KMS-11 (cell line): ENCODE measurements at regions not wholly inside any gene's neighbourhood (a gene's known extent, or its start where the extent isn't known, plus 50 kb on each side); places are given as distances from the start of the nearest gene placed in this dataset.

Experiments
- H2AFZ ChIP-seq: fragments of 200-600 bp; sonication (generic); 2 replicates; pipeline ENCODE4 v1.6.1; 2016; ENCODE audit warnings: antibody characterized with exemption, mixed run types, low read depth
- H3K27ac ChIP-seq: fragments of 200-600 bp; sonication (generic); 2 replicates; pipeline ENCODE4 v1.6.1; 2016; ENCODE audit warnings: mild to moderate bottlenecking, mixed run types
- H3K27me3 ChIP-seq: fragments of 200-600 bp; sonication (generic); 2 replicates; pipeline ENCODE4 v1.6.1; 2017; ENCODE audit warnings: mild to moderate bottlenecking, low read depth, mixed run types, moderate library complexity; ENCODE audit not compliant: insufficient read depth
- H3K36me3 ChIP-seq: fragments of 200-600 bp; sonication (generic); 2 replicates; pipeline ENCODE4 v1.6.1; 2017; ENCODE audit warnings: mild to moderate bottlenecking, mixed run types; ENCODE audit not compliant: insufficient read depth
- H3K4me1 ChIP-seq: fragments of 200-600 bp; sonication (generic); 2 replicates; pipeline ENCODE4 v1.6.1; 2016; ENCODE audit warnings: mild to moderate bottlenecking, low read depth, mixed run types; ENCODE audit not compliant: poor library complexity, severe bottlenecking
- H3K4me2 ChIP-seq: fragments of 200-600 bp; sonication (generic); 2 replicates; pipeline ENCODE4 v1.7.0; 2016; ENCODE audit warnings: mild to moderate bottlenecking, mixed run types
- H3K4me3 ChIP-seq: fragments of 200-600 bp; sonication (generic); IDR thresholded peaks from 2 replicates; pipeline ENCODE4 v1.6.1; 2017; ENCODE audit warnings: low read depth, low read length, mixed read lengths; ENCODE audit not compliant: insufficient read depth
- H3K79me2 ChIP-seq: fragments of 200-600 bp; sonication (generic); 2 replicates; pipeline ENCODE4 v1.6.1; 2016; ENCODE audit warnings: low read depth, mixed run types; ENCODE audit not compliant: insufficient read depth
- H3K9ac ChIP-seq: fragments of 200-600 bp; sonication (generic); 2 replicates; pipeline ENCODE4 v1.6.1; 2016; ENCODE audit warnings: mild to moderate bottlenecking, mixed run types
- H4K20me1 ChIP-seq: fragments of 200-600 bp; sonication (generic); 2 replicates; pipeline ENCODE4 v1.6.1; 2016; ENCODE audit warnings: mild to moderate bottlenecking, mixed run types; ENCODE audit not compliant: insufficient read depth
- CTCF ChIP-seq: fragments of 200-600 bp; sonication (generic); conservative IDR thresholded peaks from 2 replicates; pipeline ENCODE4 v1.6.1; 2017; ENCODE audit warnings: low read depth, mild to moderate bottlenecking, antibody characterized with exemption, low read length, moderate library complexity, mixed read lengths

- no peak overlapping the region for H2AFZ ChIP-seq
- H3K27me3 ChIP-seq: no peaks in the 10 kb centered on the region
- no peaks in the 10 kb centered on the region for H4K20me1 ChIP-seq
- H3K4me3 ChIP-seq: no peak overlapping the region
- no peak for TF ChIP-seq CTCF
- no peak overlapping the region for H3K4me2 ChIP-seq
- no peak overlapping the region for H3K27ac ChIP-seq
- no peaks in the 10 kb centered on the region for H3K4me1 ChIP-seq
- H3K79me2 ChIP-seq: no peaks in the 10 kb centered on the region
- H3K9ac ChIP-seq: no peak overlapping the region
- H3K36me3 ChIP-seq: no peaks in the 10 kb centered on the region
These were observed 593.2 kb downstream of the ELAVL2 start for GRCh38 chr9:23232831-23233230.

GRCh38 chr9:23243523-23243922 is 582.5 kb downstream of the ELAVL2 start:
- Histone ChIP-seq H3K4me3 (no peak overlapping the region), H3K4me1 (no peaks in the 10 kb centered on the region), H3K9ac (no peak overlapping the region), H3K4me2 (no peak overlapping the region), H2AFZ (no peak overlapping the region), H3K27ac (no peak overlapping the region), H3K27me3 (no peaks in the 10 kb centered on the region), H4K20me1 (no peaks in the 10 kb centered on the region), H3K79me2 (no peaks in the 10 kb centered on the region), H3K36me3 (no peaks in the 10 kb centered on the region)
- no peak for TF ChIP-seq CTCF

- no peaks in the 10 kb centered on the region for H4K20me1 ChIP-seq
- no peak for TF ChIP-seq CTCF
- no peak overlapping the region for H3K9ac ChIP-seq
- H2AFZ ChIP-seq: no peak overlapping the region
- no peak overlapping the region for H3K4me2 ChIP-seq
- no peak overlapping the region for H3K27ac ChIP-seq
- no peaks in the 10 kb centered on the region for H3K79me2 ChIP-seq
- no peak overlapping the region for H3K4me3 ChIP-seq
- H3K36me3 ChIP-seq: no peaks in the 10 kb centered on the region
- H3K4me1 ChIP-seq: no peaks in the 10 kb centered on the region
- H3K27me3 ChIP-seq: no peaks in the 10 kb centered on the region
These were observed 581.0 kb downstream of the ELAVL2 start for GRCh38 chr9:23245067-23245466.

- H3K9ac ChIP-seq: no peak overlapping the region
- no peak overlapping the region for H3K27ac ChIP-seq
- H3K27me3 ChIP-seq: no peaks in the 10 kb centered on the region
- no peaks in the 10 kb centered on the region for H4K20me1 ChIP-seq
- H3K4me1 ChIP-seq: peaks cover 9% of the 10 kb centered on the region
- no peak overlapping the region for H3K4me2 ChIP-seq
- H3K79me2 ChIP-seq: no peaks in the 10 kb centered on the region
- TF ChIP-seq CTCF: no peak
- no peaks in the 10 kb centered on the region for H3K36me3 ChIP-seq
- H3K4me3 ChIP-seq: no peak overlapping the region
- H2AFZ ChIP-seq: no peak overlapping the region
These were observed 571.4 kb downstream of the ELAVL2 start for GRCh38 chr9:23254404-23255184.
